ENCODE measurements at regions not wholly inside any gene's neighbourhood (a gene's known extent, or its start where the extent isn't known, plus 50 kb on each side); places are given as distances from the start of the nearest gene placed in this dataset.

- TF ChIP-seq EZH2phosphoT487 (IDR thresholded peaks at IDR 0.05; ENCODE audit: insufficient read depth, low read depth) = no peak
- no peak for TF ChIP-seq EZH2 (IDR thresholded peaks at IDR 0.05; ENCODE audit: insufficient read depth, poor library complexity, severe bottlenecking)
These were observed 210.7 kb downstream of the C9orf50 start for GRCh38 chr9:129410226-129410625.

Data from GM23248 (cell line).